ENCODE measurements at regions not wholly inside any gene's neighbourhood (a gene's known extent, or its start where the extent isn't known, plus 50 kb on each side); places are given as distances from the start of the nearest gene placed in this dataset.
"Not testable (repeated sequence)": the region's sequence is repeated elsewhere in the genome, so short reads cannot be mapped to it uniquely, and the experiment has no call there.

- 8% methylated on average over 3 of the region's 3 CpGs for WGBS (ENCODE audit: missing lambda C conversion rate)
- ATAC-seq (no peak), DNase-seq (ENCODE audit: low read depth in 1 of 2, low spot score in 1 of 2) (no peak), FAIRE-seq (no peak)
- no peaks in the 10 kb centered on the region for H3K9me3 ChIP-seq
- TF ChIP-seq EHMT2 (IDR thresholded peaks at IDR 0.05; ENCODE audit: low read depth), result no peak
- TF ChIP-seq RCOR1 (IDR thresholded peaks at IDR 0.05; ENCODE audit: low read depth, low read length), result no peak
- TF ChIP-seq HEYL (CRISPR knock-in tag; IDR thresholded peaks at IDR 0.05), result no peak
- TF ChIP-seq MYC (IDR thresholded peaks at IDR 0.05; ENCODE audit: borderline replicate concordance, low read length), result no peak
- TF ChIP-seq TP53 (CRISPR knock-in tag; IDR thresholded peaks at IDR 0.05), result no peak
- TF ChIP-seq NPAS2 (CRISPR knock-in tag; IDR thresholded peaks at IDR 0.05; ENCODE audit: borderline replicate concordance), result no peak
- no peak for TF ChIP-seq ZSCAN20 (CRISPR knock-in tag; IDR thresholded peaks at IDR 0.05)
- no peak overlapping the region for H3K4me2 ChIP-seq
- ChIA-PET POLR2A (no interaction called here), CTCF (no interaction called here)
- H3K4me3 ChIP-seq, result no peak overlapping the region
- no peak overlapping the region for H3K27ac ChIP-seq
- no peaks in the 10 kb centered on the region for H3K4me1 ChIP-seq
Observed at GRCh38 chr2:40665493-40666232, 213.8 kb upstream of the SLC8A1 start.

- ChIA-PET CTCF (no interaction called here), POLR2A (no interaction called here)
- no peaks in the 10 kb centered on the region for H3K9me3 ChIP-seq
- FAIRE-seq (no peak), DNase-seq (ENCODE audit: low read depth in 1 of 2, low spot score in 1 of 2) (no peak), ATAC-seq (no peak)
- H3K27ac ChIP-seq, result no peak overlapping the region
- H3K4me2 ChIP-seq, result no peak overlapping the region
- no peak overlapping the region for H3K4me3 ChIP-seq
- H3K4me1 ChIP-seq, result no peaks in the 10 kb centered on the region
- 4% methylated on average over 4 of the region's 4 CpGs for WGBS (ENCODE audit: missing lambda C conversion rate)
- no peak for TF ChIP-seq TP53 (CRISPR knock-in tag; IDR thresholded peaks at IDR 0.05)
- no peak for TF ChIP-seq MAZ (IDR thresholded peaks at IDR 0.05; ENCODE audit: borderline replicate concordance, low read depth, low read length)
- no peak for TF ChIP-seq POLR2AphosphoS2 (conservative IDR thresholded peaks at IDR 0.05; ENCODE audit: low read length)
Observed at GRCh38 chr2:40666398-40666797, 214.5 kb upstream of the SLC8A1 start.

- ATAC-seq, result no peak
- no peak for FAIRE-seq
- TF ChIP-seq USF2 (IDR thresholded peaks at IDR 0.05) (no peak), CEBPB (IDR thresholded peaks at IDR 0.05) (peak; percentile 39 to 70; a peak in 3 of 4 replicates)
- Histone ChIP-seq H3K27ac (no peak overlapping the region), H3K4me1 (no peaks in the 10 kb centered on the region), H3K4me2 (no peak overlapping the region), H3K9me3 (no peaks in the 10 kb centered on the region), H3K4me3 (no peak overlapping the region)
- POLR2A ChIA-PET, result no interaction called here
- CTCF ChIA-PET, result interaction anchor here (0.6 kb wide), 1 partner anchor 27 kb away, joined by 3 read pairs; no protein-coding TSS in a partner anchor
- WGBS (ENCODE audit: missing lambda C conversion rate), result 20% methylated on average over 3 of the region's 3 CpGs
- no peak for DNase-seq (ENCODE audit: low read depth in 1 of 2, low spot score in 1 of 2)
Observed at GRCh38 chr2:40668425-40668824, 216.5 kb upstream of the SLC8A1 start.

DNA sequence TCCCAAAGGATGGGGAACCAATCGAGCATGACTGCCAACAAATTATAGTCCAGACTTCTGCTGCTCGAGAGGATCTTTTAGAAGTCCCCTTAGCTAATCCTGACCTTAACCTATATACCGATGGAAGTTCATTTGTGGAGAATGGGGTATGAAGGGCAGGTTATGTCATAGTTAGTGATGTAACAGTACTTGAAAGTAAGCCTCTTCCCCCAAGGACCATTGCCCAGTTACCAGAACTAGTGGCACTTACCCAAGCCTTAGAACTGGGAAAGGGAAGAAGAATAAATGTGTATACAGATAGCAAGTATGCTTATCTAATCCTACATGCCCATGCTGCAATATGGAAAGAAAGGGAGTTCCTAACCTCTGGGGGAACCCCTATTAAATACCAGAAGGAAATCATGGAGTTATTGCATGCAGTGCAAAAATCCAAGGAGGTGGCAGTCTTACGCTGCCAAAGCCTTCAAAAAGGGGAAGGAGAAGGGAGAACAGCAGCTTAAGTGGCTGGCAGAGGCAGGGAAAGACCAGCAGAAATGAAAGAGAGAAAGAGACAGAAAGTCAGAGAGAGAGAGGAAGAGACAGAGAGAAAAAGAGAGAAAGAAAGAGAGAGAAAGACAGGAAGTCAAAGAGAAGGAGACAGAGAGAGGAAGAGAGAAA, 224.4 kb upstream of the SLC8A1 start:
- H3K9me3 ChIP-seq; DNase-seq (ENCODE audit: low read depth in 1 of 2, low spot score in 1 of 2); H3K4me3 ChIP-seq; H3K27ac ChIP-seq; CTCF ChIA-PET; H3K4me2 ChIP-seq; FAIRE-seq; POLR2A ChIA-PET; H3K4me1 ChIP-seq; ATAC-seq: not testable (repeated sequence)
- WGBS (ENCODE audit: missing lambda C conversion rate), result 3% methylated on average over 4 of the region's 4 CpGs

- Histone ChIP-seq H3K9me3 (no peaks in the 10 kb centered on the region), H3K4me1 (no peaks in the 10 kb centered on the region), H3K4me2 (peak overlapping the region; percentile 47), H3K27ac (no peak overlapping the region), H3K4me3 (no peak overlapping the region)
- FAIRE-seq (no peak), ATAC-seq (no peak), DNase-seq (ENCODE audit: low read depth in 1 of 2, low spot score in 1 of 2) (no peak)
- TF ChIP-seq MYC (IDR thresholded peaks at IDR 0.05; ENCODE audit: borderline replicate concordance, low read length) (no peak), FOSB (CRISPR knock-in tag; IDR thresholded peaks at IDR 0.05) (no peak), SREBF2 (IDR thresholded peaks at IDR 0.05) (no peak), CBX8 (IDR thresholded peaks at IDR 0.05) (no peak), CBX2 (IDR thresholded peaks at IDR 0.05; ENCODE audit: borderline replicate concordance, low read depth) (no peak), JUN (IDR thresholded peaks at IDR 0.05) (no peak), ZSCAN20 (CRISPR knock-in tag; IDR thresholded peaks at IDR 0.05) (no peak)
- POLR2A ChIA-PET, result no interaction called here
- CTCF ChIA-PET, result no interaction called here
- WGBS (ENCODE audit: missing lambda C conversion rate), result 2% methylated on average over 2 of the region's 2 CpGs
Observed at GRCh38 chr2:40680547-40680946, 228.7 kb upstream of the SLC8A1 start.

Data from A549 (cell line).